GM23338 (cell line): ENCODE measurements at regions not wholly inside any gene's neighbourhood (a gene's known extent, or its start where the extent isn't known, plus 50 kb on each side); places are given as distances from the start of the nearest gene placed in this dataset.

Source experiments
- ATAC-seq: fragments of 200-7000 bp; cut with Tn5 transposase; 3 replicates; pipeline ENCODE4 v1.9.1; 2020
- DNase-seq: peaks from one replicate; pipeline ENCODE4 v3.0.0-alpha.2; 2015; ENCODE audit warnings: low spot score
- H2AFZ ChIP-seq: fragments of 200-600 bp; sonication (generic); 2 replicates; pipeline ENCODE4 v1.8.0; 2016; ENCODE audit warnings: antibody characterized with exemption, mild to moderate bottlenecking, moderate library complexity
- H3F3A ChIP-seq: fragments of 200-600 bp; sonication (generic); replicated peaks from 2 replicates; pipeline ENCODE4 v1.8.0; 2017; ENCODE audit warnings: antibody characterized with exemption, mixed run types, low read depth
- H3K27ac ChIP-seq: fragments of 200-600 bp; sonication (generic); 2 replicates; pipeline ENCODE4 v1.6.1; 2016; ENCODE audit warnings: low read depth
- H3K27me3 ChIP-seq: fragments of 200-600 bp; sonication (generic); 2 replicates; pipeline ENCODE4 v1.8.0; 2016; ENCODE audit warnings: mild to moderate bottlenecking, mixed run types, moderate library complexity; ENCODE audit not compliant: insufficient read depth
- H3K36me3 ChIP-seq: fragments of 200-600 bp; sonication (generic); 2 replicates; pipeline ENCODE4 v1.8.0; 2016; ENCODE audit warnings: mild to moderate bottlenecking; ENCODE audit not compliant: insufficient read depth
- H3K4me1 ChIP-seq: fragments of 200-600 bp; sonication (generic); 2 replicates; pipeline ENCODE4 v1.8.0; 2016; ENCODE audit warnings: mild to moderate bottlenecking, moderate library complexity; ENCODE audit not compliant: insufficient read depth
- H3K4me2 ChIP-seq: fragments of 200-600 bp; sonication (generic); 2 replicates; pipeline ENCODE4 v1.7.1; 2017; ENCODE audit warnings: mixed run types
- H3K4me3 ChIP-seq: fragments of 200-600 bp; sonication (generic); 2 replicates; pipeline ENCODE4 v1.6.1; 2016; ENCODE audit warnings: mixed run types
- H3K79me2 ChIP-seq: fragments of 200-600 bp; sonication (generic); replicated peaks from 2 replicates; pipeline ENCODE4 v1.8.0; 2017; ENCODE audit warnings: mild to moderate bottlenecking; ENCODE audit not compliant: insufficient read depth
- H3K9me2 ChIP-seq: fragments of 200-600 bp; sonication (generic); 2 replicates; pipeline ENCODE4 v1.8.0; 2017; ENCODE audit not compliant: insufficient read depth
- H4K20me1 ChIP-seq: fragments of 200-600 bp; sonication (generic); replicated peaks from 2 replicates; pipeline ENCODE4 v1.8.0; 2017; ENCODE audit warnings: mild to moderate bottlenecking; ENCODE audit not compliant: insufficient read depth
- H3K27ac Mint-ChIP-seq: 2 replicates; pipeline ENCODE4 v1.8.0; 2020; ENCODE audit warnings: inconsistent platforms, mild to moderate bottlenecking, moderate library complexity, mixed read lengths
- H3K27me3 Mint-ChIP-seq: 3 replicates; pipeline ENCODE4 v1.8.0; 2022; ENCODE audit warnings: low read depth, mild to moderate bottlenecking, moderate library complexity, mixed read lengths, inconsistent platforms; ENCODE audit not compliant: insufficient read depth, poor library complexity
- H3K36me3 Mint-ChIP-seq: 3 replicates; pipeline ENCODE4 v1.8.0; 2021; ENCODE audit warnings: low read depth, mild to moderate bottlenecking, inconsistent platforms, moderate library complexity, mixed read lengths
- H3K4me1 Mint-ChIP-seq: 3 replicates; pipeline ENCODE4 v1.8.0; 2020; ENCODE audit warnings: mild to moderate bottlenecking, inconsistent platforms, mixed read lengths
- H3K4me3 Mint-ChIP-seq: 3 replicates; pipeline ENCODE4 v1.8.0; 2021; ENCODE audit warnings: moderate library complexity, mild to moderate bottlenecking, inconsistent platforms, mixed read lengths
- H3K9me3 Mint-ChIP-seq: 3 replicates; pipeline ENCODE4 v1.8.0; 2020; ENCODE audit warnings: moderate library complexity, mild to moderate bottlenecking, inconsistent platforms, mixed read lengths
- CREB1 ChIP-seq: fragments of 250-450 bp; sonication (Bioruptor Pico); IDR thresholded peaks from 2 replicates; pipeline ENCODE4 v1.5.0; 2020; ENCODE audit warnings: low read depth, mild to moderate bottlenecking, moderate library complexity
- EZH2phosphoT487 ChIP-seq: fragments of 200-600 bp; sonication (generic); IDR thresholded peaks from one replicate; pipeline ENCODE4 v1.8.1; 2018; ENCODE audit warnings: antibody characterized with exemption; ENCODE audit not compliant: unreplicated experiment
- JUNB ChIP-seq: IDR thresholded peaks from one replicate; pipeline ENCODE4 v1.6.1; 2016; ENCODE audit warnings: antibody characterized with exemption; ENCODE audit not compliant: unreplicated experiment
- POLR2AphosphoS5 ChIP-seq: IDR thresholded peaks from 2 replicates; pipeline ENCODE4 v1.6.1; 2016; ENCODE audit warnings: antibody characterized with exemption, low read depth
- STAT1 ChIP-seq: IDR thresholded peaks from one replicate; pipeline ENCODE4 v1.6.1; 2016; ENCODE audit warnings: antibody characterized with exemption; ENCODE audit not compliant: unreplicated experiment
- ZNF114 ChIP-seq: fragments of 250-450 bp; sonication (Bioruptor Pico); IDR thresholded peaks from 2 replicates; pipeline ENCODE4 v1.5.0; 2020; ENCODE audit warnings: mild to moderate bottlenecking, moderate library complexity
- ZNF331 ChIP-seq: fragments of 250-450 bp; sonication (Bioruptor Pico); IDR thresholded peaks from 2 replicates; pipeline ENCODE4 v1.5.0; 2020; ENCODE audit warnings: low read depth, mild to moderate bottlenecking, moderate library complexity
- TF ChIP-seq, protein P1 (sequence below): IDR thresholded peaks from one replicate; pipeline ENCODE4 v1.6.1; 2018; ENCODE audit warnings: antibody characterized with exemption; ENCODE audit not compliant: unreplicated experiment
- TF ChIP-seq, protein P2 (sequence below): IDR thresholded peaks from 2 replicates; pipeline ENCODE4 v1.6.1; 2016; ENCODE audit warnings: antibody characterized with exemption
- TF ChIP-seq, protein P3 (sequence below), 2 experiments: fragments of 200-600 bp in 1 of 2; sonication (generic) in 1 of 2; conservative IDR thresholded peaks; 2 replicates each; pipeline versions ENCODE4 v1.5.1 to v1.6.1; 2016 to 2017; ENCODE audit warnings: antibody characterized with exemption in 2 of 2, low read depth in 2 of 2, mild to moderate bottlenecking in 2 of 2, moderate library complexity in 1 of 2

DNA sequence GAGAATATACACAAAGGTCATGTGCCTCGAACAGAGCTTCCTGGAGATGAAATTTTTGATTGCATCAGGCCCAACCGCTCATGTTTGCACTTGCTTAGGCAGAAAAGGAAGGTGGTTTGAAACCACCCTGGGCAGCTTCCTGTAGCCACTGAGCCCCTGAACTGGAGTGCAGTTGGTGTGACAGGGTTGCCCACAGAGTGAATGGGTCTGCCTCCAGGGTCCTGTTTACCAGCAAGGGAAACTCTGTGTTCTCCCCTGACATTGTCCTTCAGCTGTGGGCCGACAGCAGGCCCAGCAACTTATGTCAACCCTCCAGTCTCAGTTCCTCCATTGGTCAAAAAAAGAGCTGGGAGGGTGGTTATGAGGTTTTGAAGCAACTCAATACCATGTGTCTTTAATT, 289.6 kb downstream of the KIF4B start (continued):
- TF ChIP-seq, protein P1, sequence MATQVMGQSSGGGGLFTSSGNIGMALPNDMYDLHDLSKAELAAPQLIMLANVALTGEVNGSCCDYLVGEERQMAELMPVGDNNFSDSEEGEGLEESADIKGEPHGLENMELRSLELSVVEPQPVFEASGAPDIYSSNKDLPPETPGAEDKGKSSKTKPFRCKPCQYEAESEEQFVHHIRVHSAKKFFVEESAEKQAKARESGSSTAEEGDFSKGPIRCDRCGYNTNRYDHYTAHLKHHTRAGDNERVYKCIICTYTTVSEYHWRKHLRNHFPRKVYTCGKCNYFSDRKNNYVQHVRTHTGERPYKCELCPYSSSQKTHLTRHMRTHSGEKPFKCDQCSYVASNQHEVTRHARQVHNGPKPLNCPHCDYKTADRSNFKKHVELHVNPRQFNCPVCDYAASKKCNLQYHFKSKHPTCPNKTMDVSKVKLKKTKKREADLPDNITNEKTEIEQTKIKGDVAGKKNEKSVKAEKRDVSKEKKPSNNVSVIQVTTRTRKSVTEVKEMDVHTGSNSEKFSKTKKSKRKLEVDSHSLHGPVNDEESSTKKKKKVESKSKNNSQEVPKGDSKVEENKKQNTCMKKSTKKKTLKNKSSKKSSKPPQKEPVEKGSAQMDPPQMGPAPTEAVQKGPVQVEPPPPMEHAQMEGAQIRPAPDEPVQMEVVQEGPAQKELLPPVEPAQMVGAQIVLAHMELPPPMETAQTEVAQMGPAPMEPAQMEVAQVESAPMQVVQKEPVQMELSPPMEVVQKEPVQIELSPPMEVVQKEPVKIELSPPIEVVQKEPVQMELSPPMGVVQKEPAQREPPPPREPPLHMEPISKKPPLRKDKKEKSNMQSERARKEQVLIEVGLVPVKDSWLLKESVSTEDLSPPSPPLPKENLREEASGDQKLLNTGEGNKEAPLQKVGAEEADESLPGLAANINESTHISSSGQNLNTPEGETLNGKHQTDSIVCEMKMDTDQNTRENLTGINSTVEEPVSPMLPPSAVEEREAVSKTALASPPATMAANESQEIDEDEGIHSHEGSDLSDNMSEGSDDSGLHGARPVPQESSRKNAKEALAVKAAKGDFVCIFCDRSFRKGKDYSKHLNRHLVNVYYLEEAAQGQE: no peak
- TF ChIP-seq, protein P2, sequence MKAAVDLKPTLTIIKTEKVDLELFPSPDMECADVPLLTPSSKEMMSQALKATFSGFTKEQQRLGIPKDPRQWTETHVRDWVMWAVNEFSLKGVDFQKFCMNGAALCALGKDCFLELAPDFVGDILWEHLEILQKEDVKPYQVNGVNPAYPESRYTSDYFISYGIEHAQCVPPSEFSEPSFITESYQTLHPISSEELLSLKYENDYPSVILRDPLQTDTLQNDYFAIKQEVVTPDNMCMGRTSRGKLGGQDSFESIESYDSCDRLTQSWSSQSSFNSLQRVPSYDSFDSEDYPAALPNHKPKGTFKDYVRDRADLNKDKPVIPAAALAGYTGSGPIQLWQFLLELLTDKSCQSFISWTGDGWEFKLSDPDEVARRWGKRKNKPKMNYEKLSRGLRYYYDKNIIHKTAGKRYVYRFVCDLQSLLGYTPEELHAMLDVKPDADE: no peak
- no peak for TF ChIP-seq JUNB

DNA sequence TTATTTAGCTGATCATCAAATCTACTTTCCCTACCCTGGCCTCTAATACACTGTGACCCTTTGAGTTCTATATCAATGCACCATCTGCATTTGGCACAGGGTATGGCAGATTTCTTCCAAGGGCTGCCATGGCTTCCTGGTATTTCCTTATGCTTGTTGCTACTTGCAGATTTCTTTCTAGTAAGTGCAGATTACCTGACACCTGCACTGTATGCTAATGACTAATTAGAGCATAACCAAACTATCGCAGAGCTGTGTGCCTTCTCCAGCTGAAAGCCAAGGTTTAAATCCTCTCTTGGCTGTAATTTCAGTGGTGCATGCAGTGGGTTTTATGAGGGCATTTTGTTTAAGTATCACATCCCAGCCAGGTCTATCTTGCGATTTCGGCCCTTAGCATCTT, 293.7 kb downstream of the KIF4B start:
- ATAC-seq (no peak), DNase-seq (no peak)
- Mint-ChIP-seq H3K36me3 (no peaks in the 10 kb centered on the region), H3K27ac (no peak overlapping the region), H3K27me3 (no peaks in the 10 kb centered on the region), H3K4me1 (no peaks in the 10 kb centered on the region), H3K9me3 (no peaks in the 10 kb centered on the region), H3K4me3 (no peak overlapping the region)
- Histone ChIP-seq H4K20me1 (no peaks in the 10 kb centered on the region), H3K4me3 (no peak overlapping the region), H3K4me1 (no peaks in the 10 kb centered on the region), H3K36me3 (no peaks in the 10 kb centered on the region), H3K27ac (no peak overlapping the region), H3K9me2 (0 out of 2 replicates have a peak, but pooled peaks cover 7% of the 10 kb centered on the region), H3F3A (no peaks in the 10 kb centered on the region), H3K4me2 (no peak overlapping the region), H2AFZ (no peak overlapping the region), H3K79me2 (no peaks in the 10 kb centered on the region), H3K27me3 (no peaks in the 10 kb centered on the region)
- no peak for TF ChIP-seq JUNB
- TF ChIP-seq POLR2AphosphoS5: no peak
- TF ChIP-seq STAT1: no peak
- no peak for TF ChIP-seq CREB1 (CRISPR knock-in tag)
- no peak for TF ChIP-seq ZNF114 (CRISPR knock-in tag)
- TF ChIP-seq, protein P3, sequence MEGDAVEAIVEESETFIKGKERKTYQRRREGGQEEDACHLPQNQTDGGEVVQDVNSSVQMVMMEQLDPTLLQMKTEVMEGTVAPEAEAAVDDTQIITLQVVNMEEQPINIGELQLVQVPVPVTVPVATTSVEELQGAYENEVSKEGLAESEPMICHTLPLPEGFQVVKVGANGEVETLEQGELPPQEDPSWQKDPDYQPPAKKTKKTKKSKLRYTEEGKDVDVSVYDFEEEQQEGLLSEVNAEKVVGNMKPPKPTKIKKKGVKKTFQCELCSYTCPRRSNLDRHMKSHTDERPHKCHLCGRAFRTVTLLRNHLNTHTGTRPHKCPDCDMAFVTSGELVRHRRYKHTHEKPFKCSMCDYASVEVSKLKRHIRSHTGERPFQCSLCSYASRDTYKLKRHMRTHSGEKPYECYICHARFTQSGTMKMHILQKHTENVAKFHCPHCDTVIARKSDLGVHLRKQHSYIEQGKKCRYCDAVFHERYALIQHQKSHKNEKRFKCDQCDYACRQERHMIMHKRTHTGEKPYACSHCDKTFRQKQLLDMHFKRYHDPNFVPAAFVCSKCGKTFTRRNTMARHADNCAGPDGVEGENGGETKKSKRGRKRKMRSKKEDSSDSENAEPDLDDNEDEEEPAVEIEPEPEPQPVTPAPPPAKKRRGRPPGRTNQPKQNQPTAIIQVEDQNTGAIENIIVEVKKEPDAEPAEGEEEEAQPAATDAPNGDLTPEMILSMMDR (conservative IDR thresholded peaks at IDR 0.05; ENCODE audit: low read depth in 2 of 2): no peak
- TF ChIP-seq EZH2phosphoT487: no peak
- no peak for TF ChIP-seq ZNF331
- TF ChIP-seq, protein P2: no peak
- TF ChIP-seq, protein P1: no peak
